ENCODE measurements at regions not wholly inside any gene's neighbourhood (a gene's known extent, or its start where the extent isn't known, plus 50 kb on each side); places are given as distances from the start of the nearest gene placed in this dataset.
"Not testable (repeated sequence)": the region's sequence is repeated elsewhere in the genome, so short reads cannot be mapped to it uniquely, and the experiment has no call there.

- no peak overlapping the region for H3K9ac ChIP-seq (replicated peaks; ENCODE audit: extremely low read depth, insufficient read depth, low read length)
- H3K27ac ChIP-seq (ENCODE audit: insufficient read depth, low read depth, low read length) = no peak overlapping the region
- H3K4me1 ChIP-seq (ENCODE audit: control insufficient read depth, extremely low read depth, insufficient read depth, low read length) = no peaks in the 10 kb centered on the region
- no peak overlapping the region for H3K4me3 ChIP-seq (replicated peaks in 1 of 3; ENCODE audit: insufficient read depth in 1 of 3, low read depth in 1 of 3, low read length in 3 of 3)
- ChIA-PET CTCF (no interaction called here), POLR2A (no interaction called here)
- no peak overlapping the region for H2AFZ ChIP-seq (ENCODE audit: low read depth, low read length)
- peaks cover 3% of the 10 kb centered on the region for H3K9me3 ChIP-seq (replicated peaks; ENCODE audit: control insufficient read depth, insufficient read depth, low read length)
- no peaks in the 10 kb centered on the region for H4K20me1 ChIP-seq (replicated peaks; ENCODE audit: control insufficient read depth, extremely low read depth, insufficient read depth, low read length)
- no peak for DNase-seq (ENCODE audit: low read depth, low spot score)
- no peaks in the 10 kb centered on the region for H3K27me3 ChIP-seq (ENCODE audit: control insufficient read depth in 2 of 2, insufficient read depth in 2 of 2, low read length in 2 of 2)
- no peaks in the 10 kb centered on the region for H3K9me1 ChIP-seq (replicated peaks; ENCODE audit: control insufficient read depth, extremely low read depth, insufficient read depth, low read length)
- dilution Hi-C loops (cut with MboI; ENCODE audit: extremely low pct_ligation_motif_present, low sequenced_read_pairs) (no loop called here), intact Hi-C loops (cut with micrococcal nuclease) (no loop called here)
- H3K4me2 ChIP-seq (ENCODE audit: insufficient read depth, low read length) = no peak overlapping the region
- H3K36me3 ChIP-seq (ENCODE audit: control insufficient read depth in 2 of 2, extremely low read depth in 1 of 2, insufficient read depth in 2 of 2, low read length in 2 of 2) = no peaks in the 10 kb centered on the region
- no peak for TF ChIP-seq MYC (IDR thresholded peaks at IDR 0.05; ENCODE audit: low read depth, low read length)
- TF ChIP-seq GATA2 (IDR thresholded peaks at IDR 0.05; ENCODE audit: insufficient read depth, insufficient read length, low read depth, low read length) = no peak
- TF ChIP-seq MAX (IDR thresholded peaks at IDR 0.05; ENCODE audit: insufficient read depth, insufficient read length) = no peak
- TF ChIP-seq CTCF (IDR thresholded peaks at IDR 0.05; ENCODE audit: extremely low read depth in 1 of 2, insufficient read depth in 1 of 2, low read depth in 1 of 2, low read length in 2 of 2) = no peak
- no peak for TF ChIP-seq POLR2A (IDR thresholded peaks at IDR 0.05; ENCODE audit: low read depth, low read length)
- no peak for TF ChIP-seq POLR2AphosphoS5 (IDR thresholded peaks at IDR 0.05; ENCODE audit: insufficient read depth, low read depth, low read length)
- no peak for TF ChIP-seq EZH2 (IDR thresholded peaks at IDR 0.05; ENCODE audit: borderline replicate concordance, low read depth, low read length, severe bottlenecking)
- no peak for TF ChIP-seq JUN (IDR thresholded peaks at IDR 0.05; ENCODE audit: borderline replicate concordance, insufficient read depth, insufficient read length, low read depth)
- no peak for TF ChIP-seq FOS (IDR thresholded peaks at IDR 0.05; ENCODE audit: borderline replicate concordance, insufficient read depth, low read length)
- BruUV-seq (replicated peaks) = no TSS peak
- H3K79me2 ChIP-seq (ENCODE audit: control insufficient read depth, insufficient read depth, low read length) = no peaks in the 10 kb centered on the region
- FAIRE-seq = no peak
Observed at GRCh38 chr4:171478181-171478580, 335.0 kb upstream of the GALNTL6 start.

- BruUV-seq (replicated peaks); FAIRE-seq; H3K36me3 ChIP-seq (ENCODE audit: control insufficient read depth in 2 of 2, extremely low read depth in 1 of 2, insufficient read depth in 2 of 2, low read length in 2 of 2); H3K4me3 ChIP-seq (replicated peaks in 1 of 3; ENCODE audit: insufficient read depth in 1 of 3, low read depth in 1 of 3, low read length in 3 of 3); H3K27me3 ChIP-seq (ENCODE audit: control insufficient read depth in 2 of 2, insufficient read depth in 2 of 2, low read length in 2 of 2); DNase-seq (ENCODE audit: low read depth, low spot score); POLR2A ChIA-PET; H3K4me1 ChIP-seq (ENCODE audit: control insufficient read depth, extremely low read depth, insufficient read depth, low read length); H2AFZ ChIP-seq (ENCODE audit: low read depth, low read length); dilution Hi-C loops (cut with MboI; ENCODE audit: extremely low pct_ligation_motif_present, low sequenced_read_pairs); intact Hi-C loops (cut with micrococcal nuclease); H3K79me2 ChIP-seq (ENCODE audit: control insufficient read depth, insufficient read depth, low read length); CTCF ChIA-PET; H3K27ac ChIP-seq (ENCODE audit: insufficient read depth, low read depth, low read length); H3K4me2 ChIP-seq (ENCODE audit: insufficient read depth, low read length); H3K9ac ChIP-seq (replicated peaks; ENCODE audit: extremely low read depth, insufficient read depth, low read length); H4K20me1 ChIP-seq (replicated peaks; ENCODE audit: control insufficient read depth, extremely low read depth, insufficient read depth, low read length); H3K9me1 ChIP-seq (replicated peaks; ENCODE audit: control insufficient read depth, extremely low read depth, insufficient read depth, low read length); H3K9me3 ChIP-seq (replicated peaks; ENCODE audit: control insufficient read depth, insufficient read depth, low read length): not testable (repeated sequence)
Observed at GRCh38 chr4:171475111-171475510, 338.1 kb upstream of the GALNTL6 start.
